ENCODE measurements at regions not wholly inside any gene's neighbourhood (a gene's known extent, or its start where the extent isn't known, plus 50 kb on each side); places are given as distances from the start of the nearest gene placed in this dataset.

DNA sequence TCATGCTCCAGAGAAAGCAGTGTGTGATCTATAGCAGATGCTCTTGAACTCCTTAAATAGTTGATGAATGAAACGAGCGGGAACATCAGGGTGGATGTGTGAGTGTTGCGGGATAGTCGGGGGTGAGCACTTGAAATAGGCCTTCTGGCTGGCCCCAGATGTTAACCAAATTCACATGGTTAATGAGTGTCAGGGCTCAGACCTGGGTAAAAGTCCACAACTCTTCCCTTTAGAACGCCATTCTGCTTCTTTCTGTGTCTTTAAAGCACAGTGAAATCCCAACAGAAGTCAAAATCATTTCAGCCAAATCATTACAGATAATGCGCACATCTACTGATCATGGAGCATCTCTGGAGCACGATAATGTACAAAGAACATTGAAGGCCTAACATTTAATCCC lies 249.4 kb upstream of the BOD1L1 start:
- no peak for DNase-seq
- intact Hi-C loops (cut with DNase I): no loop called here

DNA sequence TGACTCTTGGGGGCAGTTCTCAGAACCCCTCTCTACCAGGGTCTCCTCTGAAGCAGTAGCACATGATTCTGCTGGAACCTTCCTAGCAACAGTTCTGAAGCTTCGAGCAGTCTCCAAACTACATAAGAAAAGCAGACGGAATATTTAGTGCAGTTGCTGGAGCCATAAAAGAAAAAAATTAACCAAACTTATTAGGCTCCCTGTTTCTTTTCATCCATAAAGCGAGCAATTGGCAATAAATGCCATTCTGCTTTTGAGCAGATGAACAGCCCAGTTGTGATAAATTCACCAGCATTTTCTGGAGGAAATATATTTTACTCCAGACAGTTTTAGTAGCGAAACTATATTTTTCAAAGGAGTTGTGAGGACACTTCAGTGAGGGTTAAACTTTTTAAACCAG lies 250.1 kb upstream of the BOD1L1 start:
- DNase-seq: no peak
- intact Hi-C loops (cut with DNase I): no loop called here

DNA sequence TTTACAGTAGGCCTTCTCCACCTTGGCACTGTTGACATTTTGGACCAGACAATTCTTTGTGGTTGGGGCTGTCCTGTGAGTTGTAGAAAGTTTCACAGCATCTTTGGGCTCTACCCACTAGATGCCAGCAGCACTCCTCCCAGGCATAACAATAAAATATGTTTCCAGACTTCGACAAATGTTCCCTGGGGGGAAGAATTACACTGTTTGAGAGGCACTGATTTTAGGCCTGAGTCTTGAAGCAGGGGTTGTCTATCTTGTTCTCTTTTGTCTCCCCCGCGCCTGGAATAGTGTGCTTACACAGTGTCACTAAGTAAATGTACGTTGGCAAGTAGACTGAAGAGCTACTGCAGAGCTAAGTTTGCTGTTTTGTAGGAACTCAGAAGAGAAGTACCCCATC lies 254.4 kb upstream of the BOD1L1 start:
- peak in 35 of 42 donors; percentile 14 to 86 (median 48) for DNase-seq
- intact Hi-C loops (cut with DNase I): no loop called here

DNA sequence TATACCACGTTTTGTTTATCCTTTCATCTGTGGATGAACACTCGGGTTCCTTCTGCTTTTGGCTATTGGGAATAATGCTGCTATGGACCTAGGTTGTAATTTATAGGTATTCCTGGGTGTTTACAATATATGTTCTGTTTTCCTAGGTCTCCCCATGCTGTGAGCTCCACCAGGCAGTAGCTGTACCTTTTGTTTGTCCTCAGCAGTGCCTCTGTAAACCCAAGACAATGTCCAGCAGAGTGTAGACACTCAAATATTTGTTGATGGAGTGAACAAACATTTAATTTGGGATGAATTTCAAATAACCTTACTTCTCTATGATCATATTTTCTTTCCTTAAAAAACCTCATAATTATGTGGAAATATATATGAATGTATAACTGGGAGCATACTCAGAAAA lies 259.5 kb upstream of the BOD1L1 start:
- intact Hi-C loops (cut with DNase I): no loop called here
- DNase-seq: no peak

DNA sequence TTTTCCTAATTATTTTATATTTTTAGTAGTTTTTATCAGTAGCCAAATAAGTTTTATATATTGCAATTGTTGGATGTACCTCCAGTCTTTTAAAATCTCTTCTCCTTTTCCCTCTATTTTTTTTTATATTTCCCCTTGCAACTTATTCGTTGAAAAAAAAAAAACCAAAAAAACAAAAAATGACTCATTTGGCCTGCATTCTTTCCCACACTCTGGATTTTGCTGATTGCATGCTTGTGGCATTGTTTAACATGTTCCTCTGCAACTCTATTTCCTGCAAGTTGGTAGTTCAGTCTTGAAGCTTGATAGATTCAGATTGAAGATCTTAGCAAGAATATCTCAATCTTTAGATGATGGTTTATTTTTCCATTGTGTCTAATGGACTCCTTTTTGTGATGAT lies 260.6 kb upstream of the BOD1L1 start:
- intact Hi-C loops (cut with DNase I): no loop called here
- DNase-seq: no peak

DNA sequence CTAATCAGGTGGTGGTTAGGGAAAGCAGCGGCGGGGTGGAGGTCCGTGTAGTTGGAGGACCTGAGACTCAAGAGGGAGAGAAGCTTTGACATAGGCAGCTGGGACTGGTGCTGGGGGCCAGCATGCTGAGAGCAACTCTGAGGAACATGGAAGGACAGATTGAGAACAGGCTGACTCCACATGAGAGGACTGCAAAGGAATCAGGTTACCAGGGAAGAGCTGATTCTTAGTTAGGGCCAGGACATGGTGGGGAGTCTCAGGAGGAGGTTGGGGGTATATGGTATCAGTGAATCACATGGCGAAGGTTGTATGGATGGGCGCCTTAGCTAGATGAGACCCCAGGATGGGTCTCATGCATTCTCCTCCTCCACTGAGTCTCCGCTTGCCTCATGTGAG lies 264.0 kb upstream of the BOD1L1 start:
- intact Hi-C loops (cut with DNase I): no loop called here

DNA sequence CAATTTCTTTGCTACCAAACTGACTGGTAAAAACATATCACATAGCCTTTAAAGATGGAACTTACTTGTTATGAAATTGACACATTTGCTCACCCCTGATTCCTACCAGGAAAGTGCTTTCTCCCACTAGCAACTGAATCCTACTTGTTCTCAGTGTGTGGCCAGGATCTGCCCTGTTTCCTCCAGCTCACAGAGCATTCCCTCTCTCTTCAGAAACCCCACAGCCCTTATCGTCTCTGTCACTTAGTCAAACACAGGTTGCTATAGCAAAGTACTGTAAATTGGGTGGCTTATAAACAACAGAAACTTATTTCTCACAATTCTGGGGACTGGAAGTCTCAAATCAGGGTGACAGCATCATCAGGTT lies 265.2 kb upstream of the BOD1L1 start:
- peak in 2 of 42 donors; percentile 8 to 40 for DNase-seq

More for the DNA sequence above, 264.0 kb upstream of the BOD1L1 start:
- DNase-seq: no peak

DNA sequence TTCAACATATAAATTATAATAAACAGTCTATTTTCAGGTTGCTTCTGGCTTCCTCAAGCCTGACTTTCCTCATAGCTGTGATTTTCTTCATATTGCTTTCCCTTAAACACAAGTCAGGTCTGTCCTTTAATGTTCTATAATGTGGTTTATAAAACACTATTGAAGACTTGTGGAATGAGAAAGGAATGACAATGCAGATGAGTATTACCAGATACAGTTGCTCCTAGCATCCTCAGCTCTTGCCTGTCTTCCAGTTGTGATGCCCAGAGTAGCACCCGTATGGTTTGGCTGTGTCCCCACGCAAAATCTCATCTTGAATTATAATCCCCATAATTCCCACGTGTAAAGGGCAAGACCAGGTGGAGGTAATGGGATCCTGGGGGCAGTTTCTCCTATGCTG lies 265.7 kb upstream of the BOD1L1 start:
- no peak for DNase-seq
- intact Hi-C loops (cut with DNase I): no loop called here

More for the DNA sequence above, 265.2 kb upstream of the BOD1L1 start:
- intact Hi-C loops (cut with DNase I): no loop called here

DNA sequence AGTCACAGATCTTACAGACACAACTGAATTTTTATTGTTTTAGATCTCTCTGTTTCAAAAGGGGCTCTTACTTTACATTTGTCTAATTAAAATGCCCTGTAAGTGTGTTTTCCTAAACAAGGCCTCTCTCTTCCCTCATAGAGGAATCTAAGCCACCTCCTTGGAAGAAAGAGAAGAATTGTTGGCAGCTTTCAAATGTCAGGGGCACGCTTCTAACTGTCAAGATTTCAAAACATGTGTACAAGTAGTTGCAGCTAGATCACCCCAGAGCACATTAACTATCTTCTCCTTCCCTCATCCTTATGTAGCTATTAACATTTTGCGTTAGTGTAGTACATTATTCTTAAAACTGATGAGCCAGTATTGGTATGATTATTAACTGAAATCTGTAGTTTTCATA lies 266.5 kb upstream of the BOD1L1 start:
- intact Hi-C loops (cut with DNase I): no loop called here
- DNase-seq: no peak

DNA sequence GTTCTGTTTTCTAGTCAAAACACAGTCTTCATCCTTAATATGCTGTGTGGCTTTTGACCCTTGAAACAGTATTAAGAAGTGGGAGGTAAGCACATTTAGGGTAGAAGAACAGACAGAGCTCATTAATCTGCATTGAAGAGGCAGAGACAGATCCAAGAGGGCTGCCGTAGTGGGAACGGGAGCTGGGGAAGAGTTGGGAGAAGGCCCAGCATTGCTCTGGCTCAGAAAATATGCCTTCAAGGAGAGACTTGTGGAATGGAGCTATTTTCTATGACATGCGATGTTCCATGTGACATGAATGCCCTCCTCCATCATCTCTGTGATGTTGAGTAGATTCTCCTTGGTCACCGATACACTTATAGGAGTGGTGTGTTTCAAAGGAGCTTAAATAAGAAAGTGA lies 273.3 kb upstream of the BOD1L1 start:
- DNase-seq: no peak
- intact Hi-C loops (cut with DNase I): no loop called here

DNA sequence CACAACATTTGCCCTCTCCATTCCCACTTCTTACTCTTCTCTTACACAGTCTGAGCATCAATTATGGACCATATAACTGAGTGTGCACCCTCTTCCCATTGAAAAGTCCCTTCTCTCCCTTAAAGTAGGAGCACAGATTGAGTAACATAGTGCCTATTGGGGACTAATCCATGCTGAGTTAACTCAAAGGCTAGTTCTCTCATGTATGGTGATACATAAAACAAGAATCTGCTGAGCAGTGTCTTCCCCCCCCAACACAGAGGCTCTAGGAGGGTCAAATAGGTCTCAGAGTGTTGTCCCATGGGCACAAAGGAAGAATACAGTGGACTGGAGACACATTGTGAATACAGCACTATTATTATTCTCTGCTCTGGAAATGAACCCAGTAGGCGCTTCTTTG lies 274.6 kb upstream of the BOD1L1 start:
- intact Hi-C loops (cut with DNase I): no loop called here
- DNase-seq: no peak

DNA sequence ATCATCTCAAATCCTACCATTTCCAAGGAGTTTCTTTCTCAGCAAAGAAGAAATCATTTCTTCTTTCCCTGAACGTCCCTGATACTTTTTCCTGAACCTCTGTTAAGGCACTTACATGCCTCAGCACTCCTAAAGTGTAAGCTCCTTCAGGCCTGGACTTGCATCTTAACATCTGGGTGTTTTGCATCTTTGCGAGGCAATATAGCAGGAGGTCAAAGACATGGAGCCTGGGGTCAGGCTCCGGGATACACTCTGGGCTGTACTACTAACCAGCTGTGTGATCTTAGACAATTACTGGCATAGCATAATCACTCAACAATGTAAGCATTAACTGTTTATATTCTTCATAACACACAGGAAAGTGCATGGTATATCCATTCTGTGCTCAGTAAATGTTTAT lies 275.5 kb upstream of the BOD1L1 start:
- DNase-seq: no peak
- intact Hi-C loops (cut with DNase I): no loop called here

DNA sequence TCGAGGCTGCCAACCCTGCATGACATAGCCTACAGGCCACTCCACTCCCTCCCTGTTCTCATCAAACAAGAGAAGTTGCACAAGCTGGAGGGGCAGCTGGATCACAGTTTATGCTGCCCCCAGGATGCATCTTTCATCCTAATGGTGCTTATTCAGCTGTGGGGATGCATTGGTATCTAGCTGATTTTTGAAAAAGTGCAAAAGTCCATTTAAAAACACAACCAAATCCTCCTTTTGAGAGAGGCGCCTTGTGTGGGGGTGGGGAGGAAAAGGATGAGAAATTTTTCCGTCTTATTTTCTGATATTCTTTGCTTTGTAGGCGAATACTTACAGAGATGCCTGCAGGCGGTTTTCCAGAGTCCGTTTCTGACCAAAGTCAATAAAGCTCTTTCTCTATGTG lies 276.4 kb upstream of the BOD1L1 start:
- intact Hi-C loops (cut with DNase I): no loop called here
- DNase-seq: no peak

DNA sequence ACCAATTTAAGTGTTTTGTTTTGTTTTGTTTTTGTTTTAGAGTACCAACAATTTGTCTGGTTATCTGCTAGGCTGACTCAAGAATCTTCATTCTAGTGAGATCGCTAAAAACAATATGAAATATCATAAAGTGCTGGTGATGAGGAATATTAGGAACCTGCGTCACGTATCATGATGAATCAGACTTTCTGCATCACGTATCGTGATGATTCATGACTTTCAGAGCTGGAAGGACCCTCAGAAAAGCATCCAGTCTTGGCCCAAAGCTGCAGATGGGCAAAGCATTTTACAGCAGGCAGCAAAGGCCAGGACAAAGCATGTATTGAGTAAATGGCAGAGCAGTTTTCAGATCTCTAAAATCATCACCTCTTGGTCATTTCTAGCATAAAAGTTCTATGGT lies 278.0 kb upstream of the BOD1L1 start:
- no peak for DNase-seq
- intact Hi-C loops (cut with DNase I): no loop called here

DNA sequence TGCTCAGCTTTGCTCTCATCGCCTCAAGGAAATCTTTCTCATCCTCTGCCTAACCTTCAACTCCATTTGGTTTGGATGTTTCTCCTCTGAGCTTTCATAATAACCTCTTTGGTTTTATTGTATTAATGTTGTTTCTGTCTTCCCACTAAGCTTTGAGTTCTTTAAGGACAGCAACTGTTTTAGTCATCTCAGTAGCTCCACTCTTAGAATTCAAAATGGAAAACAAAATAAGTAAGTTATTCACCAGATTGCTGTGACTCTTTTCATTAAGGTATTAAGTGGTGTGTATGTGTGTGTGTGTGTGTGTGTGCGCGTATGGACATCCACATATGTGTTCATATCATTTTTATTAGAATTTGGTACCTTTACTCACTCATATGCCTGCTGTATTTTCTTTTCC lies 279.2 kb upstream of the BOD1L1 start:
- DNase-seq: no peak
- intact Hi-C loops (cut with DNase I): no loop called here

DNA sequence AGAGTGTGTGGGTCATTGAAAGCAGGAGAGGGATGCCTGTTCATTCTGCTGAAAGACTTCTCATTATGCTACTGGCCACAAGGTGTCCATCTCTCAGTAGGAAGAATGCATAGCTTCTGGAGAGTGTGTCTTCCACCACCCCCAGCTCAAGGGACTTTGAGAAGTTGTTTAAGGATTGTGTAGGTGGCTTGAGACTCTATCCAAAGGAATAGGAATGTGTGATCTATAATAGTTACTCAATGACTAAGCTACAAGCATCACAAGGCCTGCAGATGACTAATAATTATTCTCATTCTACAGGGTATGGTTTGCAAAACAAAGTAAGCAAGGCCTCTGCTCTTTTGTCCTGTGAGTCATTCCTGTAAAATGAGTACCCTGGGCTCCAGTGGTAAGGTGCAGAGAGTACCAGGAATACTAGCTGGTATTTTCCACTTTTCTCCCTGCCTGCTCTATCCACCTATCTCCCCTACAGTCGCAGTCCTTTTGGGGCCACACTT lies 279.8 kb upstream of the BOD1L1 start:
- DNase-seq: peak in 2 of 42 donors; percentile 22 to 49
- intact Hi-C loops (cut with DNase I): no loop called here

DNA sequence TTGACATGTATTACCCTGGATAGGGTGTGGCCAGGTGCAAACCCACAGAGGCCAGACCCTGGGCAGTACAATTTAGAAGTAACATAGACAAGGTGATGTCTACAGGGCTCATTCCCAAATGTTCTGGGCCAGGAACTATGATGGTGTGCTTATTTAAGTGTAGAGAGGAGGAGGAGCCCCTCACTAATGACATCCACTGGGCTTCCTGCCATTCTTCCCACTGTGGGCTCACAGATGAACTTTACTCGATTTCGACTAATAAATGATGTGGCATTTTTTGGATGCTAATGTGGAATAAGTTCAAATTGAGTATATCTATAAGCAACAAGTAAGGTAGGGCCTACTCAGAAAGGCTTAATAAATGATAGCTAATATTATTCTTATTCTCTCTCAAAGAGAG lies 280.9 kb upstream of the BOD1L1 start:
- DNase-seq: no peak
- intact Hi-C loops (cut with DNase I): no loop called here

DNA sequence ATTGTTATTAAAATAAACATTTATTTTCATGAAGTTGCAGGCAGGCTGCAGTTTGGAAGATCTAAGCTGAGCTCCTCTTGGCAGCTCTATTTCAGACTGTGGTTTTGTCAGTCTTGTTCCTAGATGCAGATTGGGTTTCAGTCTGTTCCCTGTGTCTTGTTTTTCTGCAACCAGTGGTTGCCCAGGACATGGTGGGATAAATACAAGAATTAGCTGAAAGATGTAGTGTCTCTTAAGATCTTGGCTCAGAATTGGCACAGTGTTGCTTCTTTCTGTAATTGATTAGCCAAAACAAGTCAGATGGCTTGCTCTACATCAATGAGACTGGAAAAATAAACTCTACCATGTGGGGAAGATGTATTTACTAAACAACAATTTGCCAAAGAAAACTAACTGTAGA lies 283.0 kb upstream of the BOD1L1 start:
- DNase-seq: no peak
- intact Hi-C loops (cut with DNase I): no loop called here

DNA sequence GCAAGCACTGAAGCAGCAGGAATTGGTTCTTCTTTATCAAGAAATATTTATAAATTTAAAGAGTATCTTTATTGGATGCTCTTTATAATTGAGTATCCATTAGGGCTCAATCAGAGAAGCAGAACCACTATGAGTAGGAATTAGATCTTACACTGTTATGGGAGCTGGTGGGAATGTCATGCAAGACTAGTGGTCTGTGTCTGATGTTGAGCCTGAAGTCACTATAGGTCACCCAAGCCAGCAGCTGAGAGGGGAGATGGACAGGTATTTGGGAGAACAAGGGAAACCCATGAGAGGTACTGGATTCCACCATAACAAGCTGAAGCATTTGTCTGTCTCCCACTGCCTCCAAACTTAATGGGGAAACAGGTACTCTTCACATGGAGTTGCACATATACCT lies 283.7 kb upstream of the BOD1L1 start:
- intact Hi-C loops (cut with DNase I): no loop called here
- no peak for DNase-seq

DNA sequence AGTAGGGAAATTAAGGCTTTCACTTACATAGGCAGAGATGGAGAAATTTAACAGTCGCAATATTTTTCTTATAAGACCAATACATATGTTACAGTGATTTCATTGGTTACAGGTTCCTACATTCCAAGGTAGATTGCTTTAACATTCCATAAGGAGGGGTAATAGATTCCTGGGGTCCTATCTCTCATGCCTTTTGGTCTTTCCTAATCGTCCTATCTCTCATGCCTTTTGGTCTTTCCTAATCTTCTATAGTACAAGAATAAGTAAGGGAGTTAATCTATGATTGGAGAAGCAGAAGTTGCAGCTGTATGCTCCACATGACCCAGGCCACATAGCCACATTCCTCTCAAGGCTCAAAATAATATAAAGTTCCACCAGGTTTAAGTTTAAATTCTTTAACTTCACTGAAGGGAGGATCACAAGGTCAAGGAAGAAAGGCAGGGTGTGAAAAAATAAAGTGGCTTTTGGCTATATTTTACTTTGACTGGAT lies 285.0 kb upstream of the BOD1L1 start:
- no peak for DNase-seq
- intact Hi-C loops (cut with DNase I): no loop called here

DNA sequence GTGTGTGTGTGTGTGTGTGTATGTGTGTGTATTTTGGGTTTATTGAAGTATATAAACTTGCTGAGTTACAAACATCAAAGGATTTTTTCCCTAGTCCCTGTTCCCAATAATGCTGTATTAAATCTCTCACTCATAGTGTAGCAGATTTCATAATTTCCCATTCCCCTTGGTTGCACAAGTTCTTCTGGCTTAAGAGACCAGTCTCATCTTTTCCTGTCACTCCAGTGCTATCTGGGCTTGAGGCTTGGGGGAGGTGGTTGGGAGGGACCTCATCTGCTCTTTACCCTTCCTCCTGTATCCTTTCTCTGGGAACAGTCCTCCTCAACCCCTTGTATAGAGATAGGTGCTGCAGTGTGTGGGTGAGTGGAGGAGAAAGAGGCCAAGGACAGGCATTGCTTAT lies 285.4 kb upstream of the BOD1L1 start:
- intact Hi-C loops (cut with DNase I): no loop called here
- no peak for DNase-seq

DNA sequence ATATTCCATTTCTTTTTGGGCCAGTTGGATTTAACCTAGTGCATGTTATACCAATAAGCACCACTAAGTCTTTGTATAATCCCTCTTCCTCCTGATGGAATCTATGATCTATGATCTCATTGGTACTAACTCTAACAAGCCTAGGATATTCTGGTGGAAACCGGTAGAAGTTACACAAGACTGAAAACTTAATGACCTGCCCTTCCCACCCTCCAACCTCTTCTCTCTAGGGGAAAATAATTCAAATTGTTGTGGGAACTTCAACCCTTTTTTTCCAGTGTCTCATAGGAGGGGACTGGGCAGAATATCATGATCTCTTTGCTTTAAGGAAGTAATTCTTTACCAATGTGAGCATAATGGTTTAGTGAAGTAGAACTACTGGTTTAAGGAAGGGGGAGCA lies 289.5 kb upstream of the BOD1L1 start:
- intact Hi-C loops (cut with DNase I): no loop called here
- DNase-seq: no peak
